Spleen (tissue), 7 donors: ENCODE measurements at regions not wholly inside any gene's neighbourhood (a gene's known extent, or its start where the extent isn't known, plus 50 kb on each side); places are given as distances from the start of the nearest gene placed in this dataset.

ENCODE experiments used
- POLR2A ChIP-seq, 3 donors: fragments of 450-650 bp; IDR thresholded peaks; one replicate each; pipeline ENCODE4 v1.5.1; 2017; ENCODE audit warnings: antibody characterized with exemption in 3 of 3, mild to moderate bottlenecking in 1 of 3
- POLR2AphosphoS5 ChIP-seq, 3 donors: sonication (generic); formaldehyde crosslinking; IDR thresholded peaks; one replicate each; pipeline ENCODE4 v1.5.1; 2017; ENCODE audit warnings: antibody characterized with exemption in 3 of 3
- TF ChIP-seq, protein P1 (sequence below), 11 experiments: fragments of 200-600 bp in 7 of 11; fragments of 450-650 bp in 4 of 11; sonication (generic) in 4 of 11; IDR thresholded peaks in 8 of 11; conservative IDR thresholded peaks in 3 of 11; 1 replicate in 7 of 11; 2 replicates in 4 of 11; pipeline versions ENCODE4 v1.4.0 to v1.8.0; 2016 to 2021; ENCODE audit warnings: antibody characterized with exemption in 11 of 11, inconsistent platforms in 4 of 11, mild to moderate bottlenecking in 1 of 11
- donor health status: DM: no; HTN: no; CAD: no; lungs with moderate emphysema.
- donor health status: DM: no; HTN: no; CAD: no.
- donor health status: DM: no; HTN: no; CAD: no.

DNA sequence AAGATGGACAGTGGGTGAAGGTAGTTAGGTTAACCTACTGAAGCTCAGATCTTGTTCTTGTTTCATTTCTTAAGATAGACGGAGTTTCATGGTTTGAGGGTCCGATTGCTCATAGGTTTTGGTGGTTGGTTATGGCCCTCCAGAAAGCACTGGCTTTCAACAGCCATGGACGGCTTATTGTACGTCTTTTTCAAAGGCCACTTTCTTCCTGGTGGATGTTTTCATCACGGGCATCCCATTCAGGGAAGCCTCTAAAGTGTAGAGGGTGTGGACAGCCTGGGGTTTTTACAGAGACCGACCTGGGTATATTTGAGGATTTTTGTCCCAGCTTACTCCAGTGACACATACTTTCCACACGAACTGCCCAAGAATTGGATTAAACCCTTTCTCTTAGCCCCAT lies 132.7 kb upstream of the ONECUT1 start:
- TF ChIP-seq POLR2AphosphoS5 (IDR thresholded peaks at IDR 0.05) (no peak), POLR2A (IDR thresholded peaks at IDR 0.05) (no peak)
- TF ChIP-seq, protein P1, sequence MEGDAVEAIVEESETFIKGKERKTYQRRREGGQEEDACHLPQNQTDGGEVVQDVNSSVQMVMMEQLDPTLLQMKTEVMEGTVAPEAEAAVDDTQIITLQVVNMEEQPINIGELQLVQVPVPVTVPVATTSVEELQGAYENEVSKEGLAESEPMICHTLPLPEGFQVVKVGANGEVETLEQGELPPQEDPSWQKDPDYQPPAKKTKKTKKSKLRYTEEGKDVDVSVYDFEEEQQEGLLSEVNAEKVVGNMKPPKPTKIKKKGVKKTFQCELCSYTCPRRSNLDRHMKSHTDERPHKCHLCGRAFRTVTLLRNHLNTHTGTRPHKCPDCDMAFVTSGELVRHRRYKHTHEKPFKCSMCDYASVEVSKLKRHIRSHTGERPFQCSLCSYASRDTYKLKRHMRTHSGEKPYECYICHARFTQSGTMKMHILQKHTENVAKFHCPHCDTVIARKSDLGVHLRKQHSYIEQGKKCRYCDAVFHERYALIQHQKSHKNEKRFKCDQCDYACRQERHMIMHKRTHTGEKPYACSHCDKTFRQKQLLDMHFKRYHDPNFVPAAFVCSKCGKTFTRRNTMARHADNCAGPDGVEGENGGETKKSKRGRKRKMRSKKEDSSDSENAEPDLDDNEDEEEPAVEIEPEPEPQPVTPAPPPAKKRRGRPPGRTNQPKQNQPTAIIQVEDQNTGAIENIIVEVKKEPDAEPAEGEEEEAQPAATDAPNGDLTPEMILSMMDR (IDR thresholded peaks at IDR 0.05 in 8 of 11, conservative IDR thresholded peaks at IDR 0.05 in 3 of 11): no peak
